ENCODE measurements at regions not wholly inside any gene's neighbourhood (a gene's known extent, or its start where the extent isn't known, plus 50 kb on each side); places are given as distances from the start of the nearest gene placed in this dataset.

GRCh38 chr1:81583878-81584277 is 216.9 kb upstream of the ADGRL2 start:
- no peak for DNase-seq (ENCODE audit: low read depth in 2 of 3, low spot score in 2 of 3)

GRCh38 chr1:81582467-81582986 is 218.2 kb upstream of the ADGRL2 start:
- no peak for DNase-seq (ENCODE audit: low read depth in 2 of 3, low spot score in 2 of 3)

DNA sequence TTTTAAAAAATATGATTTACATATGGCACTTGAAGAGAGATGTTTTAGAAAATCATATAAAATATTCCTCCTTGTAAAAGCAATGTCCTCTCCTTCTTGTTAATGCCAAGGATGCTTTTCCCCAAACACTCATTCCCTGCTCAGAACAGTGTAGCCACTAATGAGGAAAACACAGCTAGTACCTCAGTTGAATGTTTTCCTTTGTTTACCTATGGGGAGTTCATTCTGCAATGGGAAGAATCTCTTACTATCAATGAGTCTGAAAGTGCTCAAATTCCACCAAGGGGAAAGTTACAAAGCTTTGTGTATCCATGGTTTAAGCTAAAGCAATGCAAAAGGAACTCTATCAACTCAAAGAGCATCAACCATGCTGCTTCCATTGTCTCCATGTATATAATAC is 221.9 kb upstream of the ADGRL2 start:
- DNase-seq (ENCODE audit: low read depth in 2 of 3, low spot score in 2 of 3): no peak

DNA sequence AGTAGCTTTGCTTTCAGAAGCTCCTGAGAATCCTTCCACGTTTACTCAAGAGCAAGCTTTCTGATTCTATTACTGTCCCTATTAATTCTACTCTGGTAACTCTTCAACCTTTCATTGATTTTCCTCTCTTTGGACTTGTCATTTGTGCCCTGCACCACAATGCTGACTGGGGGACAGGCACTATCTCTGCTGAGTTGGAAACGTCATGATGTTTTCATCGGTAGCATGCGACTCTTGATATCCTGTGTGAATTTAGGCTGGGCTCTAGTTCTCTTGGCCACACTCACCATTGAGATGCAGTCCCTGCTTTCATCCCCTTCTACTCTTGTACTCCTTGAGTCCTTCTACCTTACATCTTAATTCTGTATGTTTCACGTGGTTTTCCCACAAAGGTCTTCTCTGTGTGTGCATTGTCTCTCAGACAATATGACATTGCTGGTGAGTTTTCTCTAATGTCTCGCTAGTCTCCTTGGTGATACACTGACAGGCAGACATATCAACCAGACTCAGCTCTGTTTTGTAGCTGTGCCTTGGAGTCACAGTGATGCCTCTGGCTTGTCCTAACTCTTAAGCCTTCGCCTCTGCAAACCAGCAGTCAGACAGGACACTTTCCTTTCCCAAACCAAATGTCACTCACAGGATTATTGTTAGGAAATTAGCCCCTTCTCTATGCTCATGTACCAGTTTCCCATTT is 223.6 kb upstream of the ADGRL2 start:
- DNase-seq (ENCODE audit: low read depth in 2 of 3, low spot score in 2 of 3): no peak

DNA sequence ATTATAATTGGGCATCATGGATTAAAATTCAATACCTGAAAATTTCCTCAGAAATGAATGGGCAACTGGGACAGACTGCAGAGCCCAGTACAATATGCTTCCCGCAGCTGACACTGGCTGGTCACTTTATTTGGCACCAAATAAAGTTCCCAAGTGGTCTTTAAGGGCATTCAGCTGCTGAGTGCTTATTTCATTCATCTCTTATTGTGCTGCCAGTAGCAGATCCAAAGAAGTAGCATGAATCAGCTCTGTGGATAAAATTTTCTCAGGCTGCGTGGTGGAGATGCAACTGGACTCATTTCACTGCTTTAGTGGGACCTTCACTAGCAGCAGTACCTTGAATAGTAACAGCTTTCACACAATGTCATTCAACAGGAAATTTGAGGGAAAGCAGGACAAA is 226.3 kb upstream of the ADGRL2 start:
- DNase-seq (ENCODE audit: low read depth in 2 of 3, low spot score in 2 of 3): no peak

DNA sequence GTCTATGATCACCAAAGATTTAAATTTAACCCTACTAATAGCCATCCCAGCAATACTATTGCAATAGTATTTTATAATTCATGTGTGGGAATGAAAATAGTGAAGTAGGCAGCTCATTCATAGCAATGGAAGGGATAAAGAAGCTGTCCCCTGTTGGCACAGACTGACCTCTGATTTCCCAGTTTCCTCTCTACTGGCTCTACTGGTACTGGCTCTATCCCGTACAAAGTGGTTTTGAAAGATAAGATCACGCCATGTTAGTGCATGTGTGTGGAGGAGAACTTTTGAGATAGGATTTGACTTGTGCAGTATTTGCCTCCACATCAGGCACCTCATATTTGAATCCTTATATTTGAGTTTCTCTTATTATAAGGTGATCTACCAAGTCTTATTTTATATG is 227.3 kb upstream of the ADGRL2 start:
- no peak for DNase-seq (ENCODE audit: low read depth in 2 of 3, low spot score in 2 of 3)

DNA sequence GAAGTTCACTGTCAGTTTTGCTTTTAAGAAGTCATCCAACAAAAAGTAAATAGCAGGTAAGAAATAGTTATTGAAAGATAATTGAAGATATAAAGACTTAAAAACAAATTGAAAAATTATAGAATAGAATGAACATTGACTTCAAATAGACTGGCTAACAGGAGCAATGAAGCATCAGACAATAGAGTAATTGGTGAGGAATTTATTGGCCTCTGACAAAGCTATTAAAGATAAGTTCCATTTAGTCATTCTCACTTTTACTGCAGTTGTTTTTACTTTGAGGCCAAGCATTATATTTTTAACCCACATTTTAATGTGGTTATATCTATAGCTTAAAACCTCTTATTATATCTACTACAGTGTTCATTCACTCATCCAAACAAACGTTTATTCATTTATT is 228.8 kb upstream of the ADGRL2 start:
- DNase-seq (ENCODE audit: low read depth in 2 of 3, low spot score in 2 of 3): no peak

DNA sequence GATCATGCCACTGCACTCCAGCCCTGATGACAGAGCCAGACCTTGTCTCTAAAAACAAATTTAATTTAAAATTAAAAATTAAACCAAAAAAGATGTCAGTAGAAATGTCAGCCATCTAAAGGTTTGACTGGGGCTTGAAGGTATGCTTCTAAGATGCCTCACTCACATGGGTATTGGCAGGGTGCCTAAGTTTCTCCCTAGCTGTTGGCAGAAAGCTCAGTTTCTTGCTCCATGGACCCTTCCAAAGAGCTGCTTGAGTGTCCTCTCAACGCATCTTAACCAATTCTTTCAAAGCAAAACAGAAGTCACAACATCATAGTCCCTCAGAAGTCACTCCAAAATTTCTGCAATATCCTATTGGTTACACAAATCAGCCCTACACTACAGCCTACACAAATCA is 231.0 kb upstream of the ADGRL2 start:
- no peak for DNase-seq (ENCODE audit: low read depth in 2 of 3, low spot score in 2 of 3)

DNA sequence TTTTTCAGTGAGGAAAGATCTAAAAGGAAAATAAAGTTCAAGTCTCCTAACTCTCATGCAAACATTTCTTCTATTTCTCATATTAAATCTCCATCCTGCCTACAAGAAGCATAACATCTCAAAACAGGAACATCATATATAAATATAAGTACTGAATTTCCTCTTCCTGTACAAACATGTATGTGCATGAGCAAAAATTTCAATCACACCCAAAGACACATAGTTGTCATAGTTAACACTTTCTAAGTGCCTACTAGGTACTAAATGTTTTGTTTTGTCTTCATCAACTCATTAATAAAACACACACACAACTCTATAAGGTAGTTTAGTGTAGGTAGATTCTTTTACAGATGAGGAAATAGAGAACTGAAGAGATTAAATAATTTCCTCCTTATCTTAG is 237.1 kb upstream of the ADGRL2 start:
- no peak for DNase-seq (ENCODE audit: low read depth in 2 of 3, low spot score in 2 of 3)

DNA sequence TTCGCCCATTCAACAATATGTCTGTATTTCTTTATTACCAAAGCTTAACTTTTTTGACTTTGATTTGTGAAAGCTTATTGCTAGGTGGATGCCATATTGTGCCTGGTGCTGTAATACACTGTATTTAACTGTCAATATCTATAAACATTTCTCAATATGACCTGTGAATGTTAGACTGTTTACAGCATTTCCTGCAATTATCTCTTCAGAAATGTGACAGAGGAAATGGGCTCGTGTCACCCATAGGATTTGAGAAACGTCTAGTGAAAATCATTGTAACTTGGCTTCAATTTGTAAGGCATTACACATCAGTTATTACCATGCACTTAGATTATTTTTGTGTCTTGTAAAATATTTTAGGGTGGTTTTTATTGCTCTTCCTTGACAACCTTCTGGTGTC is 237.8 kb upstream of the ADGRL2 start:
- DNase-seq (ENCODE audit: low read depth in 2 of 3, low spot score in 2 of 3): no peak

GRCh38 chr1:81560629-81561028 is 240.1 kb upstream of the ADGRL2 start:
- no peak for DNase-seq (ENCODE audit: low read depth in 2 of 3, low spot score in 2 of 3)

- no peak for DNase-seq (ENCODE audit: low read depth in 2 of 3, low spot score in 2 of 3)
These were observed 240.9 kb upstream of the ADGRL2 start for GRCh38 chr1:81559662-81560350.

- DNase-seq (ENCODE audit: low read depth in 2 of 3, low spot score in 2 of 3): no peak
These were observed 242.2 kb upstream of the ADGRL2 start for GRCh38 chr1:81558291-81559076.

DNA sequence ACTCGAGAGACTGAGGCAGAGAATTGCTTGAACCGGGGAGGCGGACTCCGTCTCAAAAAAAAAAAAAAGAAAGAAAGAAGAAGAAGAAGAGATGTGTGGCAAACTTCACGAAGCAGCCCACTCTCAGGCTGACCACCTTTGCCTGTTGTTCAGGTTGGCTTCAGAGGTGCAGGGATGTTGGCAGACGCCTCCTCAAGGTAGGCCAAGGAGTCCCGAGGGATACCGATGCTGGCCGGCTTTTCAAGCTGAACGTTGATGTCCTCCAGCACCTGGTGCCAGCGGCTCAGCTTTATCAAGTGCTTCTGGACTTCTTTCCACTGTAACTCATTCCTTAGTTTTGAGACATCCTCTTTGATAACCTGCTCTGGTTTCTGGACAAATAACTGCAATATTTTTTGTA is 243.8 kb upstream of the ADGRL2 start:
- DNase-seq (ENCODE audit: low read depth in 2 of 3, low spot score in 2 of 3): no peak

DNA sequence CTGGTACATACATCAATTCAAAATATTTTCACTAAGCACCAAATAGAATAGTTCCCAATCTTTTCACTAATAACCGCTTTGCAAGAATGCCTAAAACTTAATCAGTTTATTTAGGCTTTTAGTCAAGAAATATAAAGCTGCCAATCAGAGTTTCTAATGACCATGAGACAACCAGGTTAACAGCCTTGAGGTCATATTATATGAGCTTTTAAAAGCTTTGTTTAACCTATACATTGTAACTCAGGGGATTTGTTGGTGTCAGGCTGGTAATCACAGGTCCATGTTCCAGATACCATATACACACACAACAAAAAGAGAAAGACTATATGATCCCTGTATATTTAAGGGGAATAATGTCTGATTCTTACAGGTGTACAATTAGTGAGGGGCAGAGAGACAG is 246.2 kb upstream of the ADGRL2 start:
- no peak for DNase-seq (ENCODE audit: low read depth in 2 of 3, low spot score in 2 of 3)

DNA sequence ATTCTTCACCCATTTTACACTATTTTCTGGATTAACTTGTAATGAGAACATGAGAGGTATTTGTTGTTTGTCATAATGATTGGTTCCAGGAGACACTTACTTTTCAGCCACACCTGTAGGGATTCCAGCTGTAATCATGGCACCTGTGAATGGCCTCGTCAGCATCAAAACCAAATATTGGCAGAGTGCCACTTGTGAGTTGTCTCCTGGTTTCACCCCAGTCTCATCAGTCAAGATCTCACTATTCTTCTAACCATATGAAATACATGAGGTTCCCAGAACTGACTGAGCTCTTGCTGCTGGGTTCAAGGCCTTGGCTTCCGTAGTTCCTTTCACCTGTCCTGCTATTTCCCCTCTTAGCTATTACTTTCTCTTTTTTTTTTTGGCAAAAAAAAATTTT is 246.6 kb upstream of the ADGRL2 start:
- DNase-seq (ENCODE audit: low read depth in 2 of 3, low spot score in 2 of 3): no peak

DNA sequence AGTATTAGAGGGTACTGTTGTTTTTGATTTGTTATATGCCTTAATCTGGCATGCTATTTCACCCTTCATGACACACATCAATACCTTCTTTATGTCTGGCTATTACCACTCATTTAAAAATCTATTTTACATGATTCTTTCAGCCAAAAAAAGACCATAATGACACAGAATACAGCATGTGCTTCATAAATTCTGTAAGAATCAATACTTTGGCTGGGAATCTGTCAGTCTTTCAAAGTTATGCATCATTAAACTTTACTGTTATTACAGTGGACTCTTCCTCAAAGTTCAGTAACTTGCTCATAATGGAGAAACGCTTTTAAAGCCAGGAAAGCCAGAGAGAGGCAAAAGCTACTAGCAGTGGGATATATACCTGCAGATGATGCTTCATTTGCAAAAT is 247.2 kb upstream of the ADGRL2 start:
- no peak for DNase-seq (ENCODE audit: low read depth in 2 of 3, low spot score in 2 of 3)

DNA sequence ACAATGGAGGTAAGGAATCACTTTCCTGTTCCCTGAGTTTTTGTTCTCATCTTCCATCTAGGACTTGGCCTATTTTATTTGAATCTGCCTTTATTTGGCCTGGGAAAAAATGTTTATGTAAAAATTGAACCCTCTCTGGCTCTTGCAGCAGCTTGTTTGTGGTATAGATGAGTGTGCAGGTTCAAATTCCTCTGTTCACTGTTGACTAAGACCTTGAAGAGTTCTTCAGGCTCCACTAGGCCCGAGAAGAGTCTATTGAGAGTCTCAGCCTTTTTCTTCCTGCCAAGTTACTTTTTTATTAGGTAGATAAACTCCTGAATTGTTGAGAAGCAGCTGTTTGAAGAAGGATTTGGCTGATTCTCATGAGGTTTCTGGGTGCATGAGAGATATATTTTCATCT is 248.8 kb upstream of the ADGRL2 start:
- DNase-seq (ENCODE audit: low read depth in 2 of 3, low spot score in 2 of 3): no peak

GRCh38 chr1:81550753-81551152 is 250.0 kb upstream of the ADGRL2 start:
- DNase-seq (ENCODE audit: low read depth in 2 of 3, low spot score in 2 of 3): no peak

- DNase-seq (ENCODE audit: low read depth in 2 of 3, low spot score in 2 of 3): peak in 2 of 3 donors; percentile 13 to 47
These were observed 251.1 kb upstream of the ADGRL2 start for GRCh38 chr1:81549588-81550127.

GRCh38 chr1:81548918-81549587 is 251.7 kb upstream of the ADGRL2 start:
- no peak for DNase-seq (ENCODE audit: low read depth in 2 of 3, low spot score in 2 of 3)
